Chondrocyte (in vitro differentiated cells): ENCODE measurements at regions not wholly inside any gene's neighbourhood (a gene's known extent, or its start where the extent isn't known, plus 50 kb on each side); places are given as distances from the start of the nearest gene placed in this dataset.
"Not testable (repeated sequence)": the region's sequence is repeated elsewhere in the genome, so short reads cannot be mapped to it uniquely, and the experiment has no call there.

Source experiments
- DNase-seq: peaks from one replicate; pipeline ENCODE4 v3.0.0; 2021; ENCODE audit warnings: mixed read lengths, low spot score
- H3K27ac Mint-ChIP-seq: one replicate; pipeline ENCODE4 v1.8.0; 2021; ENCODE audit warnings: mild to moderate bottlenecking, moderate library complexity, mixed read lengths; ENCODE audit not compliant: unreplicated experiment
- H3K27me3 Mint-ChIP-seq: 2 replicates; pipeline ENCODE4 v1.8.0; 2021; ENCODE audit warnings: low read depth, mixed read lengths
- H3K36me3 Mint-ChIP-seq: 2 replicates; pipeline ENCODE4 v1.8.0; 2021; ENCODE audit warnings: low read depth, mixed read lengths
- H3K4me1 Mint-ChIP-seq: 2 replicates; pipeline ENCODE4 v1.8.0; 2021; ENCODE audit warnings: low read depth, mild to moderate bottlenecking, mixed read lengths
- H3K4me3 Mint-ChIP-seq: one replicate; pipeline ENCODE4 v1.8.0; 2021; ENCODE audit warnings: mild to moderate bottlenecking, moderate library complexity, mixed read lengths; ENCODE audit not compliant: unreplicated experiment
- H3K9me3 Mint-ChIP-seq: 2 replicates; pipeline ENCODE4 v1.8.0; 2021; ENCODE audit warnings: low read depth, mixed read lengths
- TF ChIP-seq, protein P1 (sequence below): fragments of 200-600 bp; sonication (generic); IDR thresholded peaks from 2 replicates; pipeline ENCODE4 v1.5.0; 2021; ENCODE audit warnings: antibody characterized with exemption, mild to moderate bottlenecking, moderate library complexity

DNA sequence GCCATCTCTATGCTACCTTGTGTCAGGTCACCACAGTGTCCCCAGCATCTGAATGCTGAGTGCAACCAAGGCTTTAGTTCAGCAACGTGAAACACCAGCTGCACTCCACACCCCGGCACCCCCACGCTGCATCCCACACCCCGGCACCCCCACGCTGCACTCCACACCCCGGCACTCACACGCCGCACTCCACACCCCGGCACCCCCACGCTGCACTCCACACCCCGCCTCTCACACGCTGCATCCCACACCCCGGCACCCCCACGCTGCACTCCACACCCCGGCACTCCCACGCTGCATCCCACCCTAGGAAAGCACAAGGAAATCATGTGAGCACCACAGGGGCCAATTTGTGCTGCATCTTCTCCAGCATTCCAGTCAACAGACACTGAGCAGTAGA lies 199.8 kb upstream of the FRG1 start:
- TF ChIP-seq, protein P1, sequence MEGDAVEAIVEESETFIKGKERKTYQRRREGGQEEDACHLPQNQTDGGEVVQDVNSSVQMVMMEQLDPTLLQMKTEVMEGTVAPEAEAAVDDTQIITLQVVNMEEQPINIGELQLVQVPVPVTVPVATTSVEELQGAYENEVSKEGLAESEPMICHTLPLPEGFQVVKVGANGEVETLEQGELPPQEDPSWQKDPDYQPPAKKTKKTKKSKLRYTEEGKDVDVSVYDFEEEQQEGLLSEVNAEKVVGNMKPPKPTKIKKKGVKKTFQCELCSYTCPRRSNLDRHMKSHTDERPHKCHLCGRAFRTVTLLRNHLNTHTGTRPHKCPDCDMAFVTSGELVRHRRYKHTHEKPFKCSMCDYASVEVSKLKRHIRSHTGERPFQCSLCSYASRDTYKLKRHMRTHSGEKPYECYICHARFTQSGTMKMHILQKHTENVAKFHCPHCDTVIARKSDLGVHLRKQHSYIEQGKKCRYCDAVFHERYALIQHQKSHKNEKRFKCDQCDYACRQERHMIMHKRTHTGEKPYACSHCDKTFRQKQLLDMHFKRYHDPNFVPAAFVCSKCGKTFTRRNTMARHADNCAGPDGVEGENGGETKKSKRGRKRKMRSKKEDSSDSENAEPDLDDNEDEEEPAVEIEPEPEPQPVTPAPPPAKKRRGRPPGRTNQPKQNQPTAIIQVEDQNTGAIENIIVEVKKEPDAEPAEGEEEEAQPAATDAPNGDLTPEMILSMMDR: no peak
- H3K27me3 Mint-ChIP-seq: no peaks in the 10 kb centered on the region
- peaks cover 35% of the 10 kb centered on the region for H3K9me3 Mint-ChIP-seq
- H3K4me1 Mint-ChIP-seq: no peaks in the 10 kb centered on the region
- no peak for DNase-seq
- no peak overlapping the region for H3K27ac Mint-ChIP-seq
- H3K36me3 Mint-ChIP-seq: peaks cover 1% of the 10 kb centered on the region
- no peak overlapping the region for H3K4me3 Mint-ChIP-seq

DNA sequence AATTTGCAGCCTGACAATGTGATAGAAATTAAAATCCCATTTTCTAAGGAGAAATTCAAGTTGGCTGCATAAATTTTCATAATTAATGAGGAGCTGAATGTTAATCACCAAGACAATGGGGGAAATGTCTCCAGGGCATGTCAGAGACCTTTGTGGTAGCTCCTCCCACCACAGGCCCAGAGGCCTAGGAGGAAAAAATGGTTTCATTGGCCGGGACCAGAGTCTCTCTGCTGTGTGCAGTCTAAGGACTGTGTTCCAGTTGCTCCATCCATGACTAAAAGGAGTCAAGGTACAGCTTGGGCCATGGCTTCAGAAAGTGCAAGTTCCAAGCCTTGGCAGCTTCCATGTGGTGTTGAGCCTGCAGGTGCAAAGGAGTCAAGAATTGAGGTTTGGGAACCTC lies 187.6 kb upstream of the FRG1 start:
- not testable (repeated sequence) for H3K27ac Mint-ChIP-seq, H3K36me3 Mint-ChIP-seq, H3K4me1 Mint-ChIP-seq, H3K27me3 Mint-ChIP-seq, DNase-seq, H3K4me3 Mint-ChIP-seq
- H3K9me3 Mint-ChIP-seq: peaks cover 33% of the 10 kb centered on the region

DNA sequence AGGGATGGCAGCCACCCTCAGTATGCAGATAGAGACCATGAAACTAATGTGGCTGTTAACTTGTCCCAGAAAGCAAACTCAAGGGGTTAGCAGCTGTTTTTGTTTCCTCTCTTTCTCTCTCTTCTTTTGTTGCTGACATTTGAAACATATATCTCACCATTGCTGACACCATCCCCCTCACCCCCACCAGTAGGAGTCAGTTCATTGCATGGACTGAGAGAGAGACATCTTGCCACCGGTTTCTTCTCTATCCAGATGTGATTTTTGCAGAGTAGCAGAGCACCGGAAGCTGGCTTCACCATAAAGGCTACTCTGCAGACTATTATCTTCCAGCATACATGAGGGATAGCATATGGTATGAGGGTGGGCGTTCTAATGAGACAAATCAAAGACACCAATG lies 177.1 kb upstream of the FRG1 start:
- Mint-ChIP-seq H3K4me3 (no peak overlapping the region), H3K27ac (no peak overlapping the region), H3K9me3 (peaks cover 30% of the 10 kb centered on the region), H3K27me3 (no peaks in the 10 kb centered on the region), H3K36me3 (no peaks in the 10 kb centered on the region), H3K4me1 (no peaks in the 10 kb centered on the region)
- TF ChIP-seq, protein P1: no peak
- no peak for DNase-seq

DNA sequence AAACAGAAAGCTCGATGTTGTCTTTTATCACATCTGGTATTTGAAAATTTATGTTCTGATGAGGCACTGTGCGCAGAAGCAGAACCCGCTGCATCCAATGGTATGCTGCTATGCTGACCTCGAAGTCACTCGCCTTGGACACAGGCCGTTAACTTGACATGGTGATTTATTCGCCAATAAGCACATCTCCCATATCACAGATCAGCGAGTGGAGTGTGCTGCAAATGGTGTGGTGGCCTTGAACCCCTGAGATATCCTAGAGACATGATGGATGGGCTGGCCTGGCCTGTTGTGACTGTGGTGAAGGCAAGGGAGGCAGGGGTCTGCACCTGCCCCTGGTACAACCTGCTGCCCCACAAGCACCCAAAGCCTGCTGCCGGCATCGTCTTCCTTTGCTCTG lies 175.4 kb upstream of the FRG1 start:
- TF ChIP-seq, protein P1: no peak
- Mint-ChIP-seq H3K36me3 (no peaks in the 10 kb centered on the region), H3K27me3 (no peaks in the 10 kb centered on the region), H3K27ac (no peak overlapping the region), H3K9me3 (peaks cover 26% of the 10 kb centered on the region), H3K4me3 (no peak overlapping the region), H3K4me1 (no peaks in the 10 kb centered on the region)
- no peak for DNase-seq

DNA sequence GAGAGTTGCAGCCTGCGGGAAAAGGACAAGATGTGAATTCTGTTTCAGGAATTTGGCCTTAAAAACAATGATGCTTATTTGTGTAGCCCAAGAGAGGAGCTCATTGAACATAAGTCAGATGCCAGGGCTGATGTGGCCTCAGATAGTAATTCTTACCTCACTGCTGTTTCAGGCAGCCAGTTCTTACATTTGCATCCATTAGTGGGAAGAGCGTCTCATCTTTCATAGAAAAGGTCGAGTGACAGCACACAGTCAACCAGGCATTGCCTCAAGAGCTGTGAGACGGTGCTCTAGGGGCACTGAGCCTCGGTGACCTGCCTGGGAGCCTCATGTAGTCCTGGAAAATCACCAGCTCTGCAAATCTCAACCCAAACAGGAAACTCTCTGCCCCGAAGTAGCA lies 174.9 kb upstream of the FRG1 start:
- Mint-ChIP-seq H3K36me3 (no peaks in the 10 kb centered on the region), H3K27me3 (no peaks in the 10 kb centered on the region), H3K27ac (no peak overlapping the region), H3K4me3 (no peak overlapping the region), H3K4me1 (no peaks in the 10 kb centered on the region), H3K9me3 (peaks cover 24% of the 10 kb centered on the region)
- no peak for DNase-seq
- TF ChIP-seq, protein P1: no peak

DNA sequence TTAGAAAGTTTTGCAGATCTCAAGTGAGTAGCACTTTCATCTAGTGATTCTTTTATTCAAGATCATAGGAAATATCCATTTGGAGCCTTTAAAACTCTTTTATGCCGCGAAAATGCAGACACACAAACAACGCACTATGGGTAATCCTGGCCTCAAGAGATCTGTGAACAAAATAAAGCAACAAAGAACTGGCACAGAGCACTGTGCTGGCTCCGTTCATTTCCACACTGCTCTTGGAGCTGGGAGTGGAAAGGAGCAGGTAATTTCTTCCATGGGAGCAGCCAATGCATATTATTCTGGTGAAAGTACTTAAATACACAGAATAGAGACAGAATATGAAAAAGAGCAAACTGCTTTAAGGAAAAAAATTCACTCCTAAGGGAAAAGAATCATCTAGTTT lies 172.7 kb upstream of the FRG1 start:
- DNase-seq: no peak
- Mint-ChIP-seq H3K27ac (no peak overlapping the region), H3K36me3 (no peaks in the 10 kb centered on the region), H3K4me1 (no peaks in the 10 kb centered on the region), H3K9me3 (peaks cover 31% of the 10 kb centered on the region), H3K4me3 (no peak overlapping the region), H3K27me3 (no peaks in the 10 kb centered on the region)
- TF ChIP-seq, protein P1: no peak
